Ovary (tissue), 3 donors: ENCODE measurements at regions not wholly inside any gene's neighbourhood (a gene's known extent, or its start where the extent isn't known, plus 50 kb on each side); places are given as distances from the start of the nearest gene placed in this dataset.

Experiments used
- CTCF ChIP-seq, 3 donors: fragments of 450-650 bp in 2 of 3; fragments of 200-600 bp in 1 of 3; IDR thresholded peaks; one replicate each; pipeline versions ENCODE4 v1.5.1 to v1.8.0; 2016 to 2022; ENCODE audit warnings: antibody characterized with exemption in 3 of 3, mild to moderate bottlenecking in 1 of 3
- POLR2A ChIP-seq: fragments of 450-650 bp; IDR thresholded peaks from one replicate; pipeline ENCODE4 v1.6.1; 2017; ENCODE audit warnings: antibody characterized with exemption, mild to moderate bottlenecking, moderate library complexity
- donor health status: DM: no; HTN: no; CAD: no.

GRCh38 chr7:132690174-132690573 is 113.9 kb upstream of the PLXNA4 start:
- TF ChIP-seq POLR2A, result no peak
- no peak for TF ChIP-seq CTCF (IDR thresholded peaks at IDR 0.05)
